HuH-7 (cell line): ENCODE measurements at regions not wholly inside any gene's neighbourhood (a gene's known extent, or its start where the extent isn't known, plus 50 kb on each side); places are given as distances from the start of the nearest gene placed in this dataset.

Experiments used
- DNase-seq: peaks from one replicate; pipeline ENCODE4 v3.0.0; 2011; ENCODE audit warnings: low spot score

DNA sequence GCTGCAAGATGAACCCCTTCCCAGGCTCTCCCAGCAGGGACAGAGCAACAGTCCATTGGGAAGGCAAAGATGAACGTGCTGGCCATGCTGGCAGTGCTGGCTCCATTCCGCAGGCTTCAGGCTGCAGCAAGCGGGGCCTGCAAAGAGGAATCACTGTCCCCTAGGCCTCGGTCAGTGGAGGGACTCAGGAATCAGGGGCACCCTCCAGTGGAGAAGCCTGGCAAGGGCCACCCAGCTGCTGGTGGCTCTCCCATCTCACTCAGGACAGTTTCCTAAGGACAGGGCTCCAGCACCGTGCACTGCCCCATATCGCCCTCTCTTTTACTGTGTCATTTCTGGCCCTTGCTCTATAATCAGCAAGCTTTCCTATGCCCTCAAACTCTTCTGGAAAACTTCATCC, 498.6 kb downstream of the EFNB2 start:
- DNase-seq, result peak; percentile 7

DNA sequence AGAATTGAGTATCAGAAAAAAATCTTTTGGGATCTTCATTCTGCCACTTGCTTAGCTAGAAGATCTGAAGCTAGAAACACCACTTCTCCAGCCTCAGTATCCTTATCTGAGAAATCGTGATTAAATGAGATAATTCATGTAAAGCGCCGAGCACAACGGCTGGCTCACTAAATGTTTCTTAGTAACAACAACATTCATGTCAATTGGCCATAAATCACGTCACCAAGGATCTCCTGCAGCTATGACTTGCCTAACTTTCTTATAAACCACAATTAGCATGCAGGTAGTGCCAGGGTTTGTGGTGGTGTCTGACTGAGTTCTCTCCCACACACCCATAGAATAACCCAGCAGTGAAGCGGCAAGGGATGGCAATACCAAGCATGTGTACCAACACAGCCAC, 501.3 kb downstream of the EFNB2 start:
- no peak for DNase-seq

DNA sequence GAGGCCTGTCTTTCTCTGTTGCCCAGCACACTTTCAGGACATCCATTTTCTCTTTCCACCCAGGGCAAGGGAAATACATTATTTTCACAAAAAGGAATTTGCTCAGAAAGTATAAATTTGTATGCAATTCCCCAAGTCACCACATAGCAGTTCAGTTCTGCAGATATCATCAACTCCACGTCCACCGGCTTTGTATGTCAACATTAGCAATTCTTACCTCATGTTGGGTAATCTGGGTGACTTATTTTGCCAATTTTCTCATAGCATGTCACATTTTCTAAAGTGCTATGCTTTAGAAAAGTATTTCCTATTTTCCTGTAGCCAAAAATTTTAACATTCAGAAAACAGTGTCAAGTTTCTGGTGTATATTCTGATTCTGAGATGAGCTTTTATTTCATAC, 501.8 kb downstream of the EFNB2 start:
- peak; percentile 17 for DNase-seq

- DNase-seq, result no peak
These were observed 503.0 kb downstream of the EFNB2 start for GRCh38 chr13:106032441-106032840.

- no peak for DNase-seq
These were observed 505.7 kb downstream of the EFNB2 start for GRCh38 chr13:106029676-106030290.

DNA sequence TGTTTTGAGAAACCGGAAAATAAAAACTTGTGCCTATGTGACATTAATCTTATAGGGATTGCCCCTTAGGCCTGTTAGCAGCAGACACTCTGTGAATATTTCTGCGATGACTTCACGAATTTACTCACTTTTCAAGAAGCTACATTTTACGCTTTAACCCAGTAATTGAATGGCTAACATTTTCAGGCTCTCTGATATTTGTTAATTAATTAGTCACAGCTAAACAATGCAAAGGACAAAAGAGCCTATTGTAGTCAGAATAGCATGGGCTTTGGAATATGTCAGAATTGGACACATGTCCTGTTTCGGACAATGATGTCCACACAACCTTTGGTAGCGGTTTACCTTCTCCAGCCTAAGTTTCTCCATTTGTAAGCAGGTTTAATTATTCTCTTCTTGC, 506.6 kb downstream of the EFNB2 start:
- no peak for DNase-seq

DNA sequence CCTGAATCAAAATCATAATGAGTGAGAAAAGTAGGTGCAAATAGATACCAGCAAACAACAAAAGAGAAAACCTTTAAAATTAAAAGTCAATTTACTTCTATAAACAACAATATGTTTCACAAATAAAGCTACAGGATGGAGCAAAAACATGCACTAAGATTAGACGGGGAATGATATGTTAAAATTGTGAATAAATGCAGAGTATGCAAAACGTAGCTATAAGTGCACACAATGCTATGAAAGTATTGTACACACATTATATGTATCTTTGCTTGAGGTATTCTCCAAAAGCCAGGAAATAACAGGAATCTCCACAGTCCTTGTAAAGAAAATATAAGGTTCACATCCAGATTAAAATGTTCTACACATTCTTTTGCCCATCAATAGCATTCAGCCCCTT, 523.9 kb downstream of the EFNB2 start:
- DNase-seq, result no peak

DNA sequence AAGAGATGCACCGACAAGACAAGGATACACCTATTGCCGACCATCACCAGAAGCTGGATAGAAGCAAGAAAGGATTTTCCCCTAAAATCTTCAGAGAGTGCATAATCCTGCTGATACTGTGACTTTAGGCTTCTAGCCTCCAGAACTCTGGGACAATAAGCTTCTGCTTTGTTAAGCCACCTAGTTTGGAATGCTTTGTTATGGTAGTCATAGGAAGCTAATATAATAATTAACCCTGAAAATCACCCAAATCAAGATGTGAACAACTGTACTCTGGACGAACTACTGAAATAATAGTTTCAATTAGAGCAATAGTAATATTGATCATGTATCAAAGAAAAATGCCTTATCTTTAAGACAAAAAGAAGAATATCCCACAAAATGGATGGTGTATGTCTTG, 524.6 kb downstream of the EFNB2 start:
- no peak for DNase-seq

- DNase-seq, result no peak
These were observed 526.9 kb downstream of the EFNB2 start for GRCh38 chr13:106008540-106008939.

GRCh38 chr13:106007156-106007555, 528.3 kb downstream of the EFNB2 start:
- no peak for DNase-seq

DNA sequence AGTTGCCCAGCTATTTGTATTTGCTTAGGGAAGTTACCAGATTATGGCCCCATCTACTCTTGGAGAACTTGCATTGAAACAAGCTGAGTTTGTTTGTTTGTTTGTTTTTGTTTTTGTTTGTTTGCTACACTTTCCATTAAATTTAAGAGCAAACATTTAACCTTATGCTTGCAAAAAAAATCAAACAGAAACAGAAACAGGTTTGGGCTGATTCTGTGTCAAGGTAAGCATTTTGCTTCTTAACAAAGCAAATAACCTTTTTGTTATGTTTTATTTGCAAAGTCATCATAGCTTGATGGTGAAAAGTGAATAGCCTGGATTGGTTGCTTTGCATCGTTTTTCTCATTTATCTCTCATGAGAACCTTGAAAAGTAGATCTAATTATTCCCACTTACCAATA, 531.8 kb downstream of the EFNB2 start:
- no peak for DNase-seq

DNA sequence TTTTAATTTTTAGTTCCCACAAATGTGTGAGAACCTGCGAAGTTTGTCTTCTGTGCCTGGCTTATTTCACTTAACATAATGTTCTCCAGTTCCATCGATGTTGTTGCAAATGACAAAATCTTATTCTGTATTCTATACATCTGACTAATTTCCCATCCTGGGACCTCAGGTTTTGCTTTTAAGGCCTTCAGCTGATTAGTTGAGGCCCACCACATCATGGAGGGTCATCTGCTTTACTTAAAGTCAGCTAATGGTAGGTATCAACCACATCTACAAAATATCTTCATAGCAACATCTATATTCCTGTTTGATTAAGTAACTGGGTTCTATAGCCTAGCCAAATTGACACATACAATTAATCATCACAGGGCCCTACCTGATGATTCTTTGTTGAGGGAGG, 534.0 kb downstream of the EFNB2 start:
- no peak for DNase-seq

- DNase-seq, result no peak
These were observed 537.6 kb downstream of the EFNB2 start for GRCh38 chr13:105997581-105998550.

- DNase-seq, result no peak
These were observed 539.0 kb downstream of the EFNB2 start for GRCh38 chr13:105996391-105997025.

- no peak for DNase-seq
These were observed 541.1 kb downstream of the EFNB2 start for GRCh38 chr13:105994340-105994739.

- no peak for DNase-seq
These were observed 543.7 kb downstream of the EFNB2 start for GRCh38 chr13:105991622-105992277.

DNA sequence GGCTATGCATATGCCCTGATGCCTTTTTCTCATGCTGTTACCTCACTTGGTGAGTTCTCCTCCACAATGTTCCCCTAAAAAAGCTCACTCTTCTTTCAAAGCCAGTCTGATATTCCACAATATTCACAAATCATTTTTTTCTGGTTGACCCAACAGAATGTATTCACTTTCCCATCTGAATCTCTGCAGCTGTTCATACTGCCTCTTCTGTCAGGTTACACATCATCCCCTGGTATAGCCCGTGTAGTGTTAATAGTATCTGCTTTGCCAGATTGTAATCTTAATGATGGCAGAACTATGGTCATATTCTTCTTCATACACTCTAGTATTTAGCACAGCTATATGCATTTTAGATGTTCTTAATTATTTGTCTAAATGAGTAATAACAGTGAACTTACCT, 544.3 kb downstream of the EFNB2 start:
- DNase-seq, result no peak

- DNase-seq, result no peak
These were observed 545.1 kb downstream of the EFNB2 start for GRCh38 chr13:105990256-105990958.

GRCh38 chr13:105984646-105985045, 550.8 kb downstream of the EFNB2 start:
- DNase-seq, result no peak

DNA sequence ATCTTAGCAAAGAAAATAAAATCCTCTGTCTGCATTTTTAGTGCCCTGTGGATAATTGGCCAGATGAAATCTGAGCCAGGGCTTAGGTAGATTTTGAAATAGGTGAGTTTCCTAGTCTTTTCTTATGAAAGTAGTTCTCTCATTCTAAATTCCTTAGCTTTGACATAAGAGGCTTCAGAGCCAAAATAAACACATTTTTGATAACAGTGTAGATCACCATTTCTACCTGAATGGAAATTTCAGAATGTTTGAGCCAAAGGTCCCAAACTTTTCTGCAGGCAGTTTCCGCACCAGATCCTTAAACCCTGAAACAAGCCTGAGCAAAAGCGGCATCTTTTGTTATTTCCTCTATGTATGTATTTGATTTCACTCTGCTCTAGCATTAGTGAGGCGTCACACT, 551.2 kb downstream of the EFNB2 start:
- no peak for DNase-seq

GRCh38 chr13:105982219-105982930, 553.1 kb downstream of the EFNB2 start:
- DNase-seq, result no peak
